Keratinocyte (primary cell): ENCODE measurements at regions not wholly inside any gene's neighbourhood (a gene's known extent, or its start where the extent isn't known, plus 50 kb on each side); places are given as distances from the start of the nearest gene placed in this dataset.

Source experiments
- DNase-seq: peaks from one replicate; pipeline ENCODE4 v3.0.0-alpha.2; 2011; ENCODE audit warnings: low read depth, missing footprints, low spot score
- FAIRE-seq: peaks from 2 replicates; lab custom pipeline; 2011; peaks lifted over from hg19 to GRCh38; lab: Jason Lieb, UNC
- H2AFZ ChIP-seq: 2 replicates; pipeline ENCODE4 v1.6.0; 2012; ENCODE audit warnings: low read length, control low read depth, inconsistent platforms; ENCODE audit not compliant: control insufficient read depth
- H3K27ac ChIP-seq: 2 replicates; pipeline ENCODE4 v1.5.1; 2011; ENCODE audit warnings: low read length; ENCODE audit not compliant: control insufficient read depth, insufficient read depth
- H3K27me3 ChIP-seq: 3 replicates; pipeline ENCODE4 v1.6.0; 2011; ENCODE audit warnings: low read length; ENCODE audit not compliant: control insufficient read depth, insufficient read depth; ENCODE audit errors: extremely low read depth
- H3K36me3 ChIP-seq, 2 experiments: 2 replicates in 1 of 2; 3 replicates in 1 of 2; pipeline ENCODE4 v1.5.1; 2011; ENCODE audit warnings: low read length in 2 of 2, mild to moderate bottlenecking in 1 of 2; ENCODE audit not compliant: control insufficient read depth in 2 of 2, insufficient read depth in 2 of 2; ENCODE audit errors: extremely low read depth in 1 of 2
- H3K4me1 ChIP-seq: 3 replicates; pipeline ENCODE4 v1.5.1; 2011; ENCODE audit warnings: low read length; ENCODE audit not compliant: control insufficient read depth, insufficient read depth; ENCODE audit errors: extremely low read depth
- H3K4me2 ChIP-seq: 3 replicates; pipeline ENCODE4 v1.6.0; 2011; ENCODE audit warnings: low read depth, low read length; ENCODE audit not compliant: control insufficient read depth, insufficient read depth; ENCODE audit errors: extremely low read depth
- H3K4me3 ChIP-seq, 3 experiments: fragments of 200-600 bp in 1 of 3; sonication (generic) in 1 of 3; 2 replicates in 2 of 3; 3 replicates in 1 of 3; pipeline ENCODE4 v1.5.1; 2011 to 2016; ENCODE audit warnings: low read length in 3 of 3, mild to moderate bottlenecking in 3 of 3, control low read depth in 2 of 3, inconsistent platforms in 1 of 3, low read depth in 1 of 3, mixed read lengths in 1 of 3, mixed run types in 1 of 3, moderate library complexity in 1 of 3; ENCODE audit not compliant: control insufficient read depth in 2 of 3, insufficient read depth in 2 of 3; ENCODE audit errors: extremely low read depth in 1 of 3
- H3K79me2 ChIP-seq: 2 replicates; pipeline ENCODE4 v1.6.0; 2012; ENCODE audit warnings: low read length; ENCODE audit not compliant: control insufficient read depth, insufficient read depth
- H3K9ac ChIP-seq: 3 replicates; pipeline ENCODE4 v1.6.0; 2011; ENCODE audit warnings: low read length; ENCODE audit not compliant: control insufficient read depth, insufficient read depth; ENCODE audit errors: extremely low read depth
- H3K9me1 ChIP-seq: 3 replicates; pipeline ENCODE4 v1.6.0; 2011; ENCODE audit warnings: low read length; ENCODE audit not compliant: control insufficient read depth, insufficient read depth; ENCODE audit errors: extremely low read depth
- H3K9me3 ChIP-seq: 2 replicates; pipeline ENCODE4 v1.5.1; 2012; ENCODE audit warnings: low read depth, low read length; ENCODE audit not compliant: control insufficient read depth
- H4K20me1 ChIP-seq: 3 replicates; pipeline ENCODE4 v1.6.0; 2011; ENCODE audit warnings: low read length; ENCODE audit not compliant: control insufficient read depth, insufficient read depth; ENCODE audit errors: extremely low read depth
- CTCF ChIP-seq, 3 experiments: IDR thresholded peaks in 1 of 3; conservative IDR thresholded peaks in 1 of 3; optimal IDR thresholded peaks in 1 of 3; 2 replicates in 2 of 3; 3 replicates in 1 of 3; pipeline versions ENCODE3 to v1.5.1; 2011; ENCODE audit warnings: low read length in 3 of 3, mild to moderate bottlenecking in 3 of 3, moderate library complexity in 2 of 3, control low read depth in 1 of 3, inconsistent platforms in 1 of 3; ENCODE audit not compliant: insufficient read depth in 2 of 3; ENCODE audit errors: extremely low read depth in 1 of 3
- EZH2 ChIP-seq: IDR thresholded peaks from one replicate; pipeline ENCODE4 v1.6.1; 2012; ENCODE audit warnings: inconsistent platforms, mild to moderate bottlenecking, low read length, moderate library complexity
- dilution Hi-C: fragments of 300-500 bp; cut with MboI; formaldehyde crosslinking; loops from one replicate; pipeline ENCODE4 v1.7.0; 2020; ENCODE audit warnings: low sequenced_read_pairs; ENCODE audit not compliant: extremely low pct_ligation_motif_present

GRCh38 chr2:240296476-240297255, 138.8 kb upstream of the GPC1 start:
- H3K36me3 ChIP-seq: no peaks in the 10 kb centered on the region
- H3K79me2 ChIP-seq: no peaks in the 10 kb centered on the region
- no peak overlapping the region for H3K4me3 ChIP-seq
- H2AFZ ChIP-seq: no peak overlapping the region
- no peak overlapping the region for H3K9ac ChIP-seq
- no peaks in the 10 kb centered on the region for H3K9me3 ChIP-seq
- dilution Hi-C loops: no loop called here
- no peak overlapping the region for H3K27ac ChIP-seq
- no peak overlapping the region for H3K4me2 ChIP-seq
- no peaks in the 10 kb centered on the region for H4K20me1 ChIP-seq
- H3K27me3 ChIP-seq: peaks cover 11% of the 10 kb centered on the region
- H3K9me1 ChIP-seq: no peaks in the 10 kb centered on the region
- DNase-seq (no peak), FAIRE-seq (no peak)
- TF ChIP-seq EZH2 (no peak), CTCF (optimal IDR thresholded peaks at IDR 0.05 in 1 of 3, IDR thresholded peaks at IDR 0.05 in 1 of 3, conservative IDR thresholded peaks at IDR 0.05 in 1 of 3; ENCODE audit: extremely low read depth in 1 of 3, insufficient read depth in 2 of 3, low read length in 3 of 3) (no peak)
- H3K4me1 ChIP-seq: no peaks in the 10 kb centered on the region

GRCh38 chr2:240297256-240298116, 138.0 kb upstream of the GPC1 start:
- H3K4me3 ChIP-seq: no peak overlapping the region
- dilution Hi-C loops: no loop called here
- peaks cover 14% of the 10 kb centered on the region for H3K27me3 ChIP-seq
- DNase-seq (no peak), FAIRE-seq (no peak)
- no peak overlapping the region for H3K4me2 ChIP-seq
- TF ChIP-seq CTCF (optimal IDR thresholded peaks at IDR 0.05 in 1 of 3, IDR thresholded peaks at IDR 0.05 in 1 of 3, conservative IDR thresholded peaks at IDR 0.05 in 1 of 3; ENCODE audit: extremely low read depth in 1 of 3, insufficient read depth in 2 of 3, low read length in 3 of 3): no peak
- TF ChIP-seq EZH2: no peak
- H3K4me1 ChIP-seq: no peaks in the 10 kb centered on the region
- no peak overlapping the region for H3K27ac ChIP-seq
- H3K9me1 ChIP-seq: no peaks in the 10 kb centered on the region
- no peak overlapping the region for H3K9ac ChIP-seq
- H2AFZ ChIP-seq: no peak overlapping the region
- H3K79me2 ChIP-seq: no peaks in the 10 kb centered on the region
- no peaks in the 10 kb centered on the region for H4K20me1 ChIP-seq
- no peaks in the 10 kb centered on the region for H3K36me3 ChIP-seq
- H3K9me3 ChIP-seq: no peaks in the 10 kb centered on the region
